DOHH2 (cell line): ENCODE measurements at regions not wholly inside any gene's neighbourhood (a gene's known extent, or its start where the extent isn't known, plus 50 kb on each side); places are given as distances from the start of the nearest gene placed in this dataset.

Source experiments
- H3F3A ChIP-seq: fragments of 200-600 bp; sonication (generic), shearing (Covaris generic); 2 replicates; pipeline ENCODE4 v1.6.0; 2016; ENCODE audit warnings: antibody characterized with exemption, mild to moderate bottlenecking; ENCODE audit not compliant: control insufficient read depth, insufficient read depth
- H3K27ac ChIP-seq: fragments of 200-600 bp; sonication (generic); 2 replicates; pipeline ENCODE4 v1.5.1; 2014; ENCODE audit warnings: low read depth, mild to moderate bottlenecking, low read length, moderate library complexity
- H3K27me3 ChIP-seq: fragments of 200-600 bp; sonication (generic); 2 replicates; pipeline ENCODE4 v1.6.1; 2014; ENCODE audit warnings: mild to moderate bottlenecking, low read length, mixed read lengths; ENCODE audit not compliant: control insufficient read depth
- H3K36me3 ChIP-seq: fragments of 200-600 bp; sonication (generic); 2 replicates; pipeline ENCODE4 v1.6.1; 2014; ENCODE audit warnings: mild to moderate bottlenecking, low read length, moderate library complexity, mixed read lengths; ENCODE audit not compliant: control insufficient read depth
- H3K4me1 ChIP-seq: fragments of 200-600 bp; sonication (generic); 2 replicates; pipeline ENCODE4 v1.6.1; 2014; ENCODE audit warnings: mild to moderate bottlenecking, low read length, mixed read lengths; ENCODE audit not compliant: control insufficient read depth
- H3K4me2 ChIP-seq: fragments of 200-600 bp; sonication (generic); 2 replicates; pipeline ENCODE4 v1.6.0; 2014; ENCODE audit warnings: mild to moderate bottlenecking, low read length, moderate library complexity
- H3K4me3 ChIP-seq: fragments of 200-600 bp; sonication (generic); 2 replicates; pipeline ENCODE4 v1.5.1; 2014; ENCODE audit warnings: mild to moderate bottlenecking, low read length, mixed read lengths
- H3K79me2 ChIP-seq: fragments of 200-600 bp; sonication (generic); 2 replicates; pipeline ENCODE4 v1.6.1; 2014; ENCODE audit warnings: mild to moderate bottlenecking, low read length, mixed read lengths; ENCODE audit not compliant: control insufficient read depth
- H3K9me2 ChIP-seq: fragments of 200-600 bp; sonication (generic); replicated peaks from 2 replicates; pipeline ENCODE4 v1.6.1; 2014; ENCODE audit warnings: mild to moderate bottlenecking, low read length, mixed read lengths; ENCODE audit not compliant: control insufficient read depth
- H3K9me3 ChIP-seq: fragments of 200-600 bp; sonication (generic); 2 replicates; pipeline ENCODE4 v1.6.1; 2014; ENCODE audit warnings: antibody characterized with exemption, low read length, mixed read lengths; ENCODE audit not compliant: control insufficient read depth, insufficient read depth
- H4K20me1 ChIP-seq: fragments of 200-600 bp; sonication (generic); 2 replicates; pipeline ENCODE4 v1.6.0; 2014; ENCODE audit warnings: low read depth, mild to moderate bottlenecking, antibody characterized with exemption, low read length, moderate library complexity; ENCODE audit not compliant: control insufficient read depth, insufficient read depth
- CTCF ChIP-seq: fragments of 200-600 bp; sonication (generic); IDR thresholded peaks from one replicate; pipeline ENCODE4 v1.5.1; 2014; ENCODE audit warnings: antibody characterized with exemption, mild to moderate bottlenecking, low read depth, low read length; ENCODE audit not compliant: poor library complexity, severe bottlenecking
- EZH2phosphoT487 ChIP-seq: fragments of 200-600 bp; sonication (generic); IDR thresholded peaks from 2 replicates; pipeline ENCODE4 v1.6.1; 2017; ENCODE audit warnings: borderline replicate concordance, mild to moderate bottlenecking, antibody characterized with exemption, low read length, moderate library complexity, mixed read lengths

- no peaks in the 10 kb centered on the region for H3F3A ChIP-seq
- H3K4me2 ChIP-seq: no peak overlapping the region
These were observed 207.3 kb upstream of the MTNR1B start for GRCh38 chr11:92762121-92762540.

GRCh38 chr11:92763336-92763735 lies 206.1 kb upstream of the MTNR1B start:
- H3K4me2 ChIP-seq: no peak overlapping the region
- no peaks in the 10 kb centered on the region for H3K27me3 ChIP-seq
- H3K9me2 ChIP-seq: no peaks in the 10 kb centered on the region
- H3K27ac ChIP-seq: no peak overlapping the region
- H3K4me3 ChIP-seq: no peak overlapping the region
- H3K4me1 ChIP-seq: no peaks in the 10 kb centered on the region
- no peaks in the 10 kb centered on the region for H3K79me2 ChIP-seq
- H3K36me3 ChIP-seq: no peaks in the 10 kb centered on the region
- H3K9me3 ChIP-seq: no peaks in the 10 kb centered on the region
- H4K20me1 ChIP-seq: no peaks in the 10 kb centered on the region
- no peaks in the 10 kb centered on the region for H3F3A ChIP-seq
- TF ChIP-seq EZH2phosphoT487 (no peak), CTCF (no peak)

More at GRCh38 chr11:92762121-92762540, 207.3 kb upstream of the MTNR1B start:
- H3K4me1 ChIP-seq: no peaks in the 10 kb centered on the region
- H3K27me3 ChIP-seq: no peaks in the 10 kb centered on the region
- no peaks in the 10 kb centered on the region for H3K36me3 ChIP-seq
- H3K79me2 ChIP-seq: no peaks in the 10 kb centered on the region
- no peaks in the 10 kb centered on the region for H4K20me1 ChIP-seq
- TF ChIP-seq CTCF: no peak
- no peak for TF ChIP-seq EZH2phosphoT487
- no peaks in the 10 kb centered on the region for H3K9me3 ChIP-seq
- no peak overlapping the region for H3K27ac ChIP-seq
- no peaks in the 10 kb centered on the region for H3K9me2 ChIP-seq
- no peak overlapping the region for H3K4me3 ChIP-seq

GRCh38 chr11:92764128-92764527 lies 205.3 kb upstream of the MTNR1B start:
- H3K9me3 ChIP-seq: no peaks in the 10 kb centered on the region
- no peak overlapping the region for H3K4me3 ChIP-seq
- H3F3A ChIP-seq: no peaks in the 10 kb centered on the region
- H3K4me2 ChIP-seq: no peak overlapping the region
- no peaks in the 10 kb centered on the region for H3K4me1 ChIP-seq
- H3K36me3 ChIP-seq: no peaks in the 10 kb centered on the region
- H3K79me2 ChIP-seq: no peaks in the 10 kb centered on the region
- H3K27me3 ChIP-seq: no peaks in the 10 kb centered on the region
- H4K20me1 ChIP-seq: no peaks in the 10 kb centered on the region
- H3K27ac ChIP-seq: no peak overlapping the region
- no peaks in the 10 kb centered on the region for H3K9me2 ChIP-seq
- TF ChIP-seq CTCF (no peak), EZH2phosphoT487 (no peak)
